Mononuclear cell (primary cell): ENCODE measurements at regions not wholly inside any gene's neighbourhood (a gene's known extent, or its start where the extent isn't known, plus 50 kb on each side); places are given as distances from the start of the nearest gene placed in this dataset.

Experiments
- H3K27me3 ChIP-seq: 2 replicates; pipeline ENCODE4 v1.6.0; 2011; ENCODE audit warnings: low read length, control low read depth; ENCODE audit not compliant: insufficient read depth
- H3K4me1 ChIP-seq: 2 replicates; pipeline ENCODE4 v1.5.1; 2011; ENCODE audit warnings: mild to moderate bottlenecking, low read length, control low read depth; ENCODE audit not compliant: insufficient read depth
- H3K4me3 ChIP-seq: 2 replicates; pipeline ENCODE4 v1.5.1; 2011; ENCODE audit warnings: mild to moderate bottlenecking, low read length, moderate library complexity
- H3K9me3 ChIP-seq: 2 replicates; pipeline ENCODE4 v1.5.1; 2011; ENCODE audit warnings: low read depth, mild to moderate bottlenecking, control low read depth, low read length

DNA sequence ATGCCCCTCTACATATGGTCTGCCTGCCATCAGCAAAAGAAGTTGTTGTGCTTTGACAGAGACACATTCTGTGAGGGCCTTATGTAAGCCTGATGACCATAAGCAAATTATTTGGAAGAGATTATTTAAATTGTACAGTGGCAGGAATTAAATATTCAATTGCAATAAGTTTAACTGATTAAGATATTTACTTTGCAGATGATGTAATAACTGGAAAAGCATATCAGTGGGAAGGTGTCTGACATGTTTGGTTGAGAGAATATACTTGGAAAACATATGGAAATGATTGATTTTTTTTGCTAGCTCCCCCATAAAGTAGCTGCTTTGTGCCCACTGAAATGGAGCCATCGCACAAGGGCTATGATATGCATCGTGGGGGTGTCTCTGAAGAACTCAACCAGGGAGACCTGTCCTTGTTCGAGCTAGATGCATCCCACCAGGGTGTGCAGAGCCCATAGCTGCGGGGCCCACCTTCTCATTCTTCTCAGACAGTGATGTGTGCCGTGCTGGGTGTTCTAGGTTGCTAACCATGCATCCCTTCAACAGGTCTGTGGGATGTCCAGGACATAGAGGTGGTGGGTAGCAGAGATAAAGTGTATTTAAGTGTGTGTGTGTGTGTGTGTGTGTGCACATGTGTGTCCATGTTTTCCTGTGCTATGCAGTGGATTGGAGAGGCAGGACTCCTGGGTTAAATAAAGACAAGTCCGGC lies 90.4 kb upstream of the PARD3B start:
- Histone ChIP-seq H3K27me3 (no peaks in the 10 kb centered on the region), H3K9me3 (no peaks in the 10 kb centered on the region), H3K4me3 (no peak overlapping the region), H3K4me1 (no peaks in the 10 kb centered on the region)

- Histone ChIP-seq H3K27me3 (no peaks in the 10 kb centered on the region), H3K9me3 (no peaks in the 10 kb centered on the region), H3K4me3 (no peak overlapping the region), H3K4me1 (no peaks in the 10 kb centered on the region)
Measured at GRCh38 chr2:204468746-204469429, 76.4 kb upstream of the PARD3B start.

- H3K27me3 ChIP-seq: no peaks in the 10 kb centered on the region
- no peaks in the 10 kb centered on the region for H3K4me1 ChIP-seq
- H3K9me3 ChIP-seq: no peaks in the 10 kb centered on the region
- no peak overlapping the region for H3K4me3 ChIP-seq
Measured at GRCh38 chr2:204470178-204470620, 75.1 kb upstream of the PARD3B start.

DNA sequence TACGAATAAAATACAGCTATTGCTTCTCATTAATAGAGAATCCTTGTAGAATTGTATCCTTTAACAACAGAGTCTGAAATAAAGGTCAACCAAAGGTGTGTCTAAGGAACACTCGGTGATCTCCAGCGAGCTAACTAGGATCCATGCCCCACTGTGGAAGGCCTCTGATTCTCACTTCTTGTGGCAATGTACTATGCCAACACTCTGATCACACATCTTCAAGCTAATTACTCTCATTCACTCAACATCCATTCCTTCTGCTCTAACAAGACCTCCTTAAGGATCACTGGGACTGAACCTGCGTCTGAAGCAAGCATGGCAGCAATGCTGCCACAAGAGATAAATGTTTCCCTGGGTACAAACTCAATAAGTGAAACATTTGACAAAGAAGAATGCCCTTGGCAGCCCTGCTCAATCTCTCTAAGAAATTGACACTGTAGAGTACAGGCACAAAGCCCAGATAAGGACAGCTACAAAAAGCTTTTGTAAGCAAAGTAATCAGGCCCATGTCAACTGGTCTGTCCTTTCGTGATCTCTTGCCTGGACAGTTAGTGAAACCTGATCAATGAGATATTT lies 74.6 kb upstream of the PARD3B start:
- H3K4me3 ChIP-seq: no peak overlapping the region
- no peaks in the 10 kb centered on the region for H3K9me3 ChIP-seq
- no peaks in the 10 kb centered on the region for H3K4me1 ChIP-seq
- H3K27me3 ChIP-seq: no peaks in the 10 kb centered on the region

DNA sequence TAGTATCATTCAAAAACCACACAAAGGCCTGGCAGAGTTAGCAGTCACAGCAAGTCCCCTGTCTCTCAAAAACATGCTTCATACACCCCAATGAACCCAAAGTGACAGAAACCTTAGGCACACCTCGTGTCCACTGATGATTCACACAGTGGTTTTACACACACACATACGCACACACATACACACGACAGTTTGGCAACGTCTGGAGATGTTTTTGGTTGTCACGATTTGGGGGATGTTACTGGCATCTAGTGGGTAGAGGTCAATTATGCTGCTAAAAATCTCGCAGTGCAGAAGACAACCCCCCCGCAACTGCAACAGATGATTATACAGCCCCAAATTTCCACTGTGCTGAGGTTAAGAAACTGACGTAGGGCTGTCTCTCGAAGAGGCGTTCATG lies 72.9 kb upstream of the PARD3B start:
- Histone ChIP-seq H3K4me1 (no peaks in the 10 kb centered on the region), H3K4me3 (no peak overlapping the region), H3K27me3 (no peaks in the 10 kb centered on the region), H3K9me3 (no peaks in the 10 kb centered on the region)

DNA sequence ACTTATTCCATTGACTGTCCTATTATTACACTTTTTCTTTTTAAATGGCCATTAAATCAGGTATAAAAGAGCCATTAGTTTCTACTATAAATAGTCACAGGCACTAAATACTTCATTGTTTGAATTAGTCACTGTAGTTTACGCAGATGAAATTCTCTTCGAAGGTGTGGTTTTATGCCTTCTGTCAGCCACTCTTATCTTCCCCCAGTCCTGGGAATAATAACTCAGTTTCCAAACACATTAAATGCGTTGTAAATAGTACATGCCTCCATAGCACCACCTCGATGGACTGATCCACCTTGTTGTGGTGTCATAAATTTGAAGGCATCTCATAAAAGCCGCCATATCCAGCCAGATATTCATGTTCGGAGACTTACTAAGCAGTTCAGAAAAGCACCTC lies 72.1 kb upstream of the PARD3B start:
- Histone ChIP-seq H3K9me3 (no peaks in the 10 kb centered on the region), H3K4me1 (no peaks in the 10 kb centered on the region), H3K4me3 (no peak overlapping the region), H3K27me3 (no peaks in the 10 kb centered on the region)

GRCh38 chr2:204475399-204475798 lies 69.9 kb upstream of the PARD3B start:
- Histone ChIP-seq H3K4me3 (no peak overlapping the region), H3K4me1 (no peaks in the 10 kb centered on the region), H3K27me3 (no peaks in the 10 kb centered on the region)

DNA sequence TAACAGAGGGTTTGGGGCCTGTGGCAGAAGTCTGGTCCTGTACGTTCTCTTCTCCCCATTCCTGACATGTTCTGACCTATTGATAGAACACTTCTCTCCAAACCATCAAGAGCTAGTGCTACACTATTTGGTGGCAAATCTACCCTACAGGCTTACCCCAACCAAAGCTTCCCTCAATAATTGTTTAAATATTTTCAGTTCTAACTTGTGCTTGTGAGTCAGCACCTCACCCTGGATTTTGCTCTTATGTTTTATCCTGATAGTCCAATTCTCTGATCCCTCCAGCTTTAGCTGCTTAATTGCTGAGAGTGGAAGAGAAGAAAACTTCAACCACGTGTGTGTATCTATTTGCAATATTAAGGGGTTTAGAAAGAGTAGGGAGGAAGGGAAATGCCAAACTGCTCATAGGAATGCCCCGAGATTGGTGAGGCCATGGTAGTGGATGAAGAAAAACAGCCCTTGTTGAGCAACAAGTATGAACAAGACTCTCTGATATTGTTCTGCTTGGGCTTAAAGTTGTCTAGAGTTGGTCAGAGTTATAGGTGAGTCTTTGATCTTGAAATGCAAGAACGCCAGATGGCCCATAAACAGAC lies 67.8 kb upstream of the PARD3B start:
- Histone ChIP-seq H3K4me1 (no peaks in the 10 kb centered on the region), H3K27me3 (no peaks in the 10 kb centered on the region), H3K9me3 (no peaks in the 10 kb centered on the region), H3K4me3 (no peak overlapping the region)

More at GRCh38 chr2:204475399-204475798, 69.9 kb upstream of the PARD3B start:
- H3K9me3 ChIP-seq: no peaks in the 10 kb centered on the region

- Histone ChIP-seq H3K9me3 (no peaks in the 10 kb centered on the region), H3K4me1 (no peaks in the 10 kb centered on the region), H3K4me3 (no peak overlapping the region), H3K27me3 (no peaks in the 10 kb centered on the region)
Measured at GRCh38 chr2:204479557-204479956, 65.7 kb upstream of the PARD3B start.

DNA sequence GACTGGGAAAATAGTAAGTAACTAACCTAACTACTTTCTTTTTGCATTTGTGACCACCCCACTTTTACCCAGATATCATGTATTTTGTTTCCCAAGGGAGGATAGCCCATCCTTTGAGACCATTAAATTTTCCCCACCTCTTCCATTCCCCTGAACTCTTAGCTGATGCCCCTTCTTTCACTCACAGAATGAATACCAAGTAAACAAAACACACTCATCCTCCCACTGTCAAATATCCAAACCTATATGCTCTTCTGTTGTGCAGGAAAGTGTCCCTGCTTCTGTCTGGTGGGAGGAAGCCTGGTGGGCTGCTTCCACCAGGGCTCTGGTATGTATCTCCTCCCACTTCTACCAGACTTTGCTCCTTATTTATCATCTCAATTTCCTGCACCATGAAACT lies 64.6 kb upstream of the PARD3B start:
- Histone ChIP-seq H3K4me3 (no peak overlapping the region), H3K27me3 (no peaks in the 10 kb centered on the region), H3K4me1 (no peaks in the 10 kb centered on the region), H3K9me3 (no peaks in the 10 kb centered on the region)

- peaks cover 5% of the 10 kb centered on the region for H3K27me3 ChIP-seq
- no peak overlapping the region for H3K4me3 ChIP-seq
- H3K4me1 ChIP-seq: no peaks in the 10 kb centered on the region
- H3K9me3 ChIP-seq: no peaks in the 10 kb centered on the region
Measured at GRCh38 chr2:204483608-204484081, 61.6 kb upstream of the PARD3B start.

GRCh38 chr2:204486321-204486720 lies 59.0 kb upstream of the PARD3B start:
- Histone ChIP-seq H3K4me1 (no peaks in the 10 kb centered on the region), H3K27me3 (peaks cover 5% of the 10 kb centered on the region), H3K4me3 (no peak overlapping the region), H3K9me3 (no peaks in the 10 kb centered on the region)

DNA sequence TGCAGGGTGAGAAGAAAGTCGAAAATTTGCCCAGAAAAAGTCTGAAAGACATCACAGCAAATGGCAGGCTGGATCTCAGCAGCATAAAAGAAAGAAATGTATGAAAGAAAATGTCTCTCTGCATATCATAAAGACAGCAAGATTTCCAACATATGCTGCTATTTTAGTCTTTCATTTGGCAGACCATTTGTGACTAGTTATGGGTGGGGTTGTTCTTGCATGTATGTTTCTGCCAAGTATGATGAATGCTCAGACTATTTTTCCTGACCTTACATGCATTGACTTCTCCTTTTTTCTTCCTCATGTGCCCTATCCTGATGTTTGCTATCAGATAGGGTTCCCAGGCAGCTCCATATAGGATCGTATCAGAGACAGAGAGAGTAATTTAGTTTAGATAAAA lies 58.5 kb upstream of the PARD3B start:
- no peaks in the 10 kb centered on the region for H3K9me3 ChIP-seq
- no peak overlapping the region for H3K4me3 ChIP-seq
- no peaks in the 10 kb centered on the region for H3K4me1 ChIP-seq
- peaks cover 5% of the 10 kb centered on the region for H3K27me3 ChIP-seq

- no peaks in the 10 kb centered on the region for H3K9me3 ChIP-seq
- no peak overlapping the region for H3K4me3 ChIP-seq
- no peaks in the 10 kb centered on the region for H3K4me1 ChIP-seq
- peaks cover 5% of the 10 kb centered on the region for H3K27me3 ChIP-seq
Measured at GRCh38 chr2:204487447-204488229, 57.6 kb upstream of the PARD3B start.

DNA sequence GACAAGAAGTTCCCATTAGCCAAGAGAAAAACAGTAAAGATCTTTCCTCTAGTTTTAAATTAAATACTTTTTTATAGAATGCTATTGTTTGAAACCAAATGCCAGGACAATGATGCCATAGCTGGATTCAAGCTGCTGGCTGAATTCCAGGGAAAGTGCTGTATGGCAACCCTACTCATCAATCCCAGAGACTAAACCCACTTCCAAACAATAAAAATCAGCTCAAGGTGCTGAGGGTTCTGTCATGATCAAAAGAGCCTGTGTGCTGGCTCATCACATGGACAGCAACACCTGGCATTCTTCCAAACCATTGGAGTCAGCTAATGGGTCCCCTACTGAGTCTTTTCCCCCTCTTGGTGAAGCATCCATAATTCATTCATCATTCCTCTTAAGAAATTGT lies 53.7 kb upstream of the PARD3B start:
- Histone ChIP-seq H3K4me1 (no peaks in the 10 kb centered on the region), H3K4me3 (no peak overlapping the region), H3K27me3 (peaks cover 5% of the 10 kb centered on the region), H3K9me3 (no peaks in the 10 kb centered on the region)
